GM18508 (cell line): ENCODE measurements at regions not wholly inside any gene's neighbourhood (a gene's known extent, or its start where the extent isn't known, plus 50 kb on each side); places are given as distances from the start of the nearest gene placed in this dataset.

Source experiments
- ATAC-seq: cut with Tn5 transposase; IDR thresholded peaks from one replicate; pipeline ENCODE4 v1.9.1; 2021; ENCODE audit warnings: moderate number of reproducible peaks; ENCODE audit not compliant: insufficient read depth, unreplicated experiment

DNA sequence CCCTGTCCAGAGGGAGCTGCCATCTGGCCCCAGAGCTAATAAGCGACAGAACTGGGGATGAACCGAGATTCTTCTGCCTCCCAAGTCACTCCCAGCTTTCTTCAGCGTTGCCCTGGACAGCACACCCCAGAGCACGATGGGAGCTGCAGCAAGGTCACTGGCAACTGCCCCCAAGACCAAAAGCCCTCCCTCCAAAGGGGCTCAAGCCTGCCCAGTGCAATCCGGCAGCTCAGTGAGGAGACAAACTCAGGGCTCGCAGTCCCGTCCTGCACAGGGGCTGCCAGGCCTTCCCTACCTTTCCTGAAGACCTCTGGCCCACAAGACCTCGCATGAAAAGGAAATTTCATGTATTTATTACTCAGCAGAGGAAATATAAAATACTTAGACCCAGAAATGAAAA, 174.8 kb downstream of the BCOR start:
- ATAC-seq = no peak

GRCh38 chrX:39927380-39927779, 170.4 kb downstream of the BCOR start:
- no peak for ATAC-seq

DNA sequence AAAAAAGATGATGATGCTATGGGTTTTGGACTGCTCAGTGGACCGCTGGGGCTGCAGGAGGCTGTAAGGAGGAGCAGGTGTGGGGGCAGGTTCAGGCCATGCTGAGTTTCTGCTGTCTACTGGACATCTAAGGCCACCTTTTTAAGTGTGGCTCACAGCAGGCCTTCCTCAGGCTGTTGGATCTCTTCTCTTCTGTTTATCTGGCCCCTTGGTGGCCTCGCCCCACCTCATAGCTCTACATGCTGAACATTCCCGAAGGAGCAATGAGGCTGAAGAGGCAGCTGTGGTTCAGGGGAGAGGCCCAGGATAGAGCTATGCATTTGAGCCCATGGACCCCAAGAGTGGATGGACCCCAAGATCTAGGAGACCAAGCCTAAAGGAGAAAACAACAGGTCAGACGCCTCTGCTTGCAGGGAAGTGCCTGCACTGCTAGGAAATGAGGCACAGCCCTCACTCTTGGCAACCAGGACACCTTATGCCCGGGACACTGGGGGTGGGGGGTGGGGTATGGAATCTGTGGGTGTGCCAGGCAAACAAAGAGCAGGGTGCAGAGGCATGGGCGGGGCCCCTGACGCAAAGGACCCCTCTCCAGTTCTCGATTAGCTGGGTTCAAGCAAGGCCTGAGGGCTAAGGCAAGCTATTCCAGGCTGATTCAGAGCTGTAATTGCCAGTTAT, 168.9 kb downstream of the BCOR start:
- ATAC-seq = no peak

GRCh38 chrX:39929379-39930025, 168.3 kb downstream of the BCOR start:
- no peak for ATAC-seq

DNA sequence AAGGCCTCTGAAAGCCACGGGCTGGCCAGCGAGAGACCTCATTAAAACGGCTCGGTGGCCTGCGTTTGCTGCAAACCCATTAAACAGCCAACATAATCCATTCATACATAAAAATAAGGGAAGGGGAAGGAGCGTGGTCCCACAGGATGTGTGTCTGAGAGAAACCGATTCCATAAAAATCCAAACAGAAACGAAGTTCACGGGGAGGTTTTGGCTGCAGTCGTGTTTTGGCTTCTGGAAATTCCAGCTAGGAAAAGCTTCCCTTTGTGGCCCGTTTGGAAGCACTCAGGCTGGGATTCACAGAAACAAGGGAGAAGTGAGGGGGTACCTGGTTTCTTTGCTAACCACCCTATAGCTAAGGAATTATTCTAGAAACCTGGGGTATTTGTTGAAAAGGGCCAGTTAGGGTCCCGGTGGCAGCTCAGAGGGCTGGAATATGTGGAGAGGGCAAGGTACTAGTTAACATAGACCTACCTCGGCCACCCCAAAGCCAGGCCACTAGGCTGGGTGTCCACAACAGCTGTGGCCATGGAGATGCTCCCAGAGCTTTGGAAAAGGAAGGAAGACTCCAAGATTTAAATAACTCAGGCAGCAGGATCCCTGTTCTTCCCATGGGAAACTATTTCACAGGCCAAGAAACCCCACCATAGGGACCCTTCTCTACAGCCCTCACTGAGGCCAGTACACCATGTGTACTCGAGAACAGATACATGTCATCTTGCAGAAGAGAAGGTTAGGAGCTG, 166.8 kb downstream of the BCOR start:
- no peak for ATAC-seq

DNA sequence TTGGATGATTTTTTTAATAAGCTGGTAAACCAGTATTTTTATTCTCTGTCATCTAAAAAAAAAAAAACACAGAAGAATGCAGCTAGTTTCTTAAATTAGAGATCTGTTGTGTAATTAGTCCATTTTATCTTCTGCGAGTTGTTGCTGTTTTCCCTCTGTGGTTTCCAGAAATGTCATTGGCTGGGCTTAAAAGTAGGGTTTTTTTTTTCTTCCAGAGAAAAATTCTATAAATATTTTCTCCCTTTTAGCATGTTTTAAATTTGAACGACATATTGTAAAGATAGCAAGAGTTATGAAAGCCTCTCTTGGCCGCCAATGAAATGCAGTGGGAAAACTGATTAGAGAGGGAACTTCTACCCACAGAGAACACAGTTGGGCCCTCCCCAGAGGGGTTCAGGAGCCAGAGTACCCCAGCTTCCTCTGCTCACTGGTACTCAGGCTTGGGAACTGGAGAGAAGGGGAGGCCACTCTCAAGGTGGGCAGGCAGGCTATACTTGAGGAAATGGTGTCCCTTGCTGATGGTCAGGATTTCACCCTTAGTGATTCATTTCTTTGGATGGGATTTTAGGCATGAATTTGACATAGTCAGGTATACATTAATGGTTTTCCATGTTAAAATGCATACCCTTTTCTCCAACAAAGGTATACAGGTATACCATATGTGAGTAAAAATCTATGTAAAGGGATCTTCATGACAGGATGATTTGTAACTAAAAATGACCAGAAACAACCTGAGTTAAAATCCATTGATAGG, 166.1 kb downstream of the BCOR start:
- no peak for ATAC-seq

DNA sequence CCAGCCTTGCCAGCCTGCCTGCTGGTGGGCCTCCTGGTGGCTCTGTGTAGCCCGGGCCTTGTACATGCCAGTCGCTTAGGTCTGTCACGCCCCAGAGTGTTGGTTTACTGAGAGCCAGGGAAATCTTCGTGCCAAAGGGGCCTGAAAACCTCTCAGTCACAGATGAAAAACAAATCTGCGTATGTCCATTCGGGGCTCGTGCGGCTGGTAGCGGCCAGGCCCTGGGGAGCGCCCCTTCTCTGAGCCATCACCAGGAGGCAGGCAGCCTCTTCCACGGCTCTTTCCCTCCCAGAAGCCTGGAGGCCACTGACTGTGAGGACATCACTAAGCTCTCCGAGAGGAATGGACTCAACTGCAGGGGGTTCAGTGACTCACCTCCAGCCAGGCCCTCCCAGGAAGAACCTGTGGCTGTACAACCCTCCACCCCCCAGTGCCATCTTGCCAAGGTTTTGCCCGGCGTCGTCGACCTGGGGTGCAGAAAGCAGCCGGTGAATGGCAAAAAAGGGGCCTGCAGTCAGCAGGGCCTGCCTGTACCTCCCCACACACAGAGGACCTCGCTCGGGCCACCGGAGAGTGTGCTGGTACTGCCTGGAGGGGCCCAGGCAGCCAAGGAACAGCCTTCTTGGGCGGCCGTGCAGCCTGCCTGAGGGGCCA, 162.2 kb downstream of the BCOR start:
- ATAC-seq = no peak

- ATAC-seq = peak; percentile 72
Observed at GRCh38 chrX:39936886-39937770, 160.6 kb downstream of the BCOR start.

DNA sequence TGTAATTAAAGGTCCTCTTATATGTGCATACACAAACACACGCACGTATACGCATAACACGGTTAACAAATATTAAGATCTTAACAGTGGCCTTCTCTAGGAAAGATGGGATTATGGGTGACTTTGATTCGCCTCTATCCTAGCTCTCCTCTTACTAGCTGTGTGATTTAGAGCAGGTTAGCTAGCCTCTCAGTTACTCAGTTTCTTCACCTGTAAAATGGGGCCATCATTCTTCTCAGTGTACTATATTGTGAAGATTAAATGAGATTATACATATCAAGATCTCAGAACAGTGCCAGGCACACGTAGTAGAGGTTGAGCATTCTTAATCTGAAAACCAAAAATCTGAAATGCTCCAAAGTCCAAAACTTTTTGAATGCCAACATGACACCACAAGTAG, 159.3 kb downstream of the BCOR start:
- no peak for ATAC-seq

- no peak for ATAC-seq
Observed at GRCh38 chrX:39939678-39940077, 158.1 kb downstream of the BCOR start.

DNA sequence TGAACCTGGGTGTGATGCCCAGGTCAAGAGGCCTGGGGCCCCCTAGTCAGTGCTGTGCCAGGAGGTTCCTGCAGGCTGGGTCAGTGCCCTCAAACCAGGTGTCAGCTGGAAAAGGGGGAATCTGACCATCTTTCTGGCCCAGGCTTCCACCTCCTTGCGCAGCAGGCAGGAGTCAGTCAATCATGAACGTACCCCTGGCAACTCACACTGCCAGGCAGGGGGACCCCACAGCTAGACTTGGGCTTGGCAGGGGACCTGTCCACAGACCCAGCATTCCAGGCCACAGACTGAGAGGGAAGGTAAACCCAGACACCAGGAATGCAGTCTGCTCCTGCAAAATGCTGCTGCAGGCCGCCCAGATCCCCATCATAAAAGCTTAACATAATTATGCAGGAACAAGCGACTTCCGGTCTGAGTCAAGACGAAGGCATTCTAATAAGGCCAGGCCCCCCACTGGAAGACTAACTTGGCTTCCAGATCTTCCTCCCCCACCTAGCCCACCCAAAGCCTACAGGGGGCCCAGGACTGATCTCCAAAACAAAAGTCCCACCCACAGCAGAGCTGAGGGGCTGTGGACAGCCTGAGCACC, 156.3 kb downstream of the BCOR start:
- no peak for ATAC-seq

- ATAC-seq = no peak
Observed at GRCh38 chrX:39944416-39944815, 153.3 kb downstream of the BCOR start.

DNA sequence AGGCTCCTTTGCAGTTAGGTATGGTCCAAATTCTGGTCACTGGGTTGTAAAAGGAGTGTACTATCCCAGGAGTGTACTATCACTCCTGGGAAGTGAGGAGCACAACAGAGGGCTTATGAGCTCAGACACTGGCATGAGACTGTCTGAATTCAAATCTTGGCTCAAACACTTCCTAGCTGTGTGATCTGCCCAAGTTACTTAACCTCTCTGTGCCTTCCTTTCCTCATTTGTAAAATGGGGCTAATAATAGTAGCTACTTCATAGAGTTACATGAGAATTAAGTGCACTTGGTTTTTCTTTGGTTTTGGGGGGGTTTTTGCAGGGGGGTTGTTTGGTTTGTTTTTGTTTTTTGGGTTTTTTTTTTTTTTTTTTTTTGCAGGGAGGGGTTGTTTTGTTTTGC, 152.0 kb downstream of the BCOR start:
- no peak for ATAC-seq

DNA sequence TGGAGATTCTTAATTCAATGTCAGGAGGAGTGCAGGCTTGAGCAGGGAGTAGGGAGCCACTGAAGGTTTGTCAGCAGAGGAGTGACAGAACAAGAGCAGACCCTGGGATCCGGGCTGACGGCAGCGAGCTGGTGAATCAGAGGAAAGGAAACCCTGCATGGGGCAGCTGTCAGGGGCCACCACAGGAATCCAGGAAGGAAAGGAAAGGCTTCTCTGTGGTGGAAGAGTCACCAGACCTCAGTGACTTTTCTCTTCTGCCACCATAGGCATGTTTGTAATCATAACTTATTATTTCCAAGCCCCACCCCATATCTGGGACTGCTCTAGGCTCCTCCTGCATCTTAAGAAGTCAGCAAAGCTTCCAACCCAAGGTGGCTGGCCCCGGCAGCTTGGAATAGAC, 150.9 kb downstream of the BCOR start:
- ATAC-seq = no peak

DNA sequence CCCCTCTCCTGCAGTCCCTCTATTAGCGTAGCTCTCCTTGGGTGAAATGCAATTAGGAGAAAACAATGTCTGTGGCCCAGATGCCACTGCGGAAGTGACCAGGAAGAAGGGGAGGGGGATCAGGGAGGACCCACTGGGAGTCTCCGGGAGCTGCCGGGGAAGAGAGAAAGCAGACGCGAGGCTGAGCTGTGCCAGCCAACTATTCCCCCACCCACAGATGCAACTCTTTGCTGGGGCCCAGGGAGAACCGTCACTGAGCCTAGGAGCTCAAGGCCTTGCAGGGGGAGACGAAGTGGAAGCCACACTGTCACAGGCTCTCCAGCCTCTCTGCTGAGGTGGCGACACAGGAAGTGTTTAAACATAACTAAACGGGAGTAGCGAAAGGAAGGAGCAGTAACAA, 149.2 kb downstream of the BCOR start:
- ATAC-seq = no peak

DNA sequence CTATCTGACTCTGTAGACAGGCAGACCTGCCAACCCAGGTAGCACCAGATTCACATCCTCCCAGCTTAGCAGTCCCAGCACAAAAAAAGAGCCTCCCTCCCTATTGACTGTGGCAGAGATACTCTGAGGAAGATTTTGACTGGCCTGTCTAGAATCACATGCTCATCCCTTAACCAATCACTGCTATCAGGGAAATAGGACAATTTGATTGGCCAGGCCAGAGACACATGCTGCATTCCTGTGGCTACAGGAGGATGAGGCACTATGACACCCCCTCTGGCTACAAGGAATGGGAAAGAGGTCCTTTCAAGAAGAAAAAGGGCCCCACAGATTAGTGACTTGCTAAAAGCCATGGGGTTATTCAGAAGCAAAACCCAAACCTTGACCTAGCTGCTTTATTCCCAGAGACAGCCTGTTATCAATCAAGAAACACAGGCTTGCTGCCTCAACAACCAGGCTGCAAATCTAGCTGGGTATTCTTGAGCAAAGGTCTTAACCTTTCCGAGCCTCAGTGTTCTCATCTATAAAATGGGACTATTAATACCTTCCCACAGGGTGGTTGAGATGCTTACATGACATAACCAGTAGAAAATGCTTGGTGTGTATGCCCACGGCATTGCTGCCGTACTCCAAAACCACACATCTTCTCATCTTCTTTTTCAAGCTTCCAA, 147.6 kb downstream of the BCOR start:
- ATAC-seq = no peak

GRCh38 chrX:39952989-39953388, 144.8 kb downstream of the BCOR start:
- ATAC-seq = no peak

- ATAC-seq = no peak
Observed at GRCh38 chrX:39953879-39954278, 143.9 kb downstream of the BCOR start.

- ATAC-seq = no peak
Observed at GRCh38 chrX:39954851-39955250, 142.9 kb downstream of the BCOR start.
